ENCODE measurements at regions not wholly inside any gene's neighbourhood (a gene's known extent, or its start where the extent isn't known, plus 50 kb on each side); places are given as distances from the start of the nearest gene placed in this dataset.

- H3K9me3 Mint-ChIP-seq (ENCODE audit: low read depth): peaks cover 4% of the 10 kb centered on the region
- H3K27me3 Mint-ChIP-seq: no peaks in the 10 kb centered on the region
- ATAC-seq (no peak), DNase-seq (no peak)
- ChIA-PET POLR2A (interaction anchor here (0.7 kb wide), 1 partner anchor 20 kb away, joined by 3 read pairs; no protein-coding TSS in a partner anchor), CTCF (interaction anchor here (1.1 kb wide), 1 partner anchor 8 kb away, joined by 3 read pairs; no protein-coding TSS in a partner anchor)
- H3K27ac Mint-ChIP-seq: no peak overlapping the region
- H3K4me1 Mint-ChIP-seq: no peaks in the 10 kb centered on the region
- intact Hi-C loops (cut with DNase I, micrococcal nuclease): no loop called here
- H3K4me3 Mint-ChIP-seq: no peak overlapping the region
- H3K36me3 Mint-ChIP-seq (ENCODE audit: low read depth): no peaks in the 10 kb centered on the region
These were observed 561.0 kb downstream of the TBC1D4 start for GRCh38 chr13:74920920-74921319.

GRCh38 chr13:74920361-74920760, 561.6 kb downstream of the TBC1D4 start:
- no peak overlapping the region for H3K27ac Mint-ChIP-seq
- ChIA-PET POLR2A (no interaction called here), CTCF (interaction anchor here (1.1 kb wide), 1 partner anchor 9 kb away, joined by 3 read pairs; no protein-coding TSS in a partner anchor)
- no peak for DNase-seq
- intact Hi-C loops (cut with DNase I, micrococcal nuclease): no loop called here
- H3K4me1 Mint-ChIP-seq: no peaks in the 10 kb centered on the region
- H3K36me3 Mint-ChIP-seq (ENCODE audit: low read depth): no peaks in the 10 kb centered on the region
- no peaks in the 10 kb centered on the region for H3K27me3 Mint-ChIP-seq
- no peak for ATAC-seq
- H3K4me3 Mint-ChIP-seq: no peak overlapping the region
- H3K9me3 Mint-ChIP-seq (ENCODE audit: low read depth): peaks cover 4% of the 10 kb centered on the region

- Mint-ChIP-seq H3K4me3 (no peak overlapping the region), H3K27ac (no peak overlapping the region), H3K9me3 (ENCODE audit: low read depth) (peaks cover 4% of the 10 kb centered on the region), H3K36me3 (ENCODE audit: low read depth) (no peaks in the 10 kb centered on the region), H3K4me1 (no peaks in the 10 kb centered on the region), H3K27me3 (no peaks in the 10 kb centered on the region)
- DNase-seq (no peak), ATAC-seq (no peak)
- intact Hi-C loops (cut with DNase I, micrococcal nuclease): no loop called here
- ChIA-PET POLR2A (no interaction called here), CTCF (interaction anchor here (1.1 kb wide), 1 partner anchor 9 kb away, joined by 3 read pairs; no protein-coding TSS in a partner anchor)
These were observed 562.1 kb downstream of the TBC1D4 start for GRCh38 chr13:74919914-74920313.

GRCh38 chr13:74912898-74913297, 569.1 kb downstream of the TBC1D4 start:
- DNase-seq: no peak
- no peak for ATAC-seq
- H3K27me3 Mint-ChIP-seq: peaks cover 4% of the 10 kb centered on the region
- no peak overlapping the region for H3K4me3 Mint-ChIP-seq
- no peaks in the 10 kb centered on the region for H3K9me3 Mint-ChIP-seq (ENCODE audit: low read depth)
- CTCF ChIA-PET: no interaction called here
- no peak overlapping the region for H3K27ac Mint-ChIP-seq
- H3K4me1 Mint-ChIP-seq: no peaks in the 10 kb centered on the region
- intact Hi-C loops (cut with DNase I, micrococcal nuclease): no loop called here
- POLR2A ChIA-PET: no interaction called here
- H3K36me3 Mint-ChIP-seq (ENCODE audit: low read depth): no peaks in the 10 kb centered on the region

GRCh38 chr13:74910415-74910814, 571.6 kb downstream of the TBC1D4 start:
- ChIA-PET POLR2A (no interaction called here), CTCF (interaction anchor here (0.6 to 0.8 kb wide), 2 partner anchors 135 to 447 kb away, joined by 3 to 5 read pairs; no protein-coding TSS in a partner anchor)
- Mint-ChIP-seq H3K27ac (no peak overlapping the region), H3K4me3 (no peak overlapping the region), H3K36me3 (ENCODE audit: low read depth) (no peaks in the 10 kb centered on the region), H3K4me1 (no peaks in the 10 kb centered on the region), H3K9me3 (ENCODE audit: low read depth) (no peaks in the 10 kb centered on the region), H3K27me3 (peaks cover 6% of the 10 kb centered on the region)
- ATAC-seq (no peak), DNase-seq (no peak)
- intact Hi-C loops (cut with DNase I, micrococcal nuclease): no loop called here

GRCh38 chr13:74907788-74908187, 574.2 kb downstream of the TBC1D4 start:
- peaks cover 6% of the 10 kb centered on the region for H3K27me3 Mint-ChIP-seq
- no peaks in the 10 kb centered on the region for H3K36me3 Mint-ChIP-seq (ENCODE audit: low read depth)
- DNase-seq (no peak), ATAC-seq (no peak)
- H3K27ac Mint-ChIP-seq: no peak overlapping the region
- ChIA-PET CTCF (no interaction called here), POLR2A (interaction anchor here (0.5 kb wide), 1 partner anchor 1833 kb away, joined by 15 read pairs; no protein-coding TSS in a partner anchor)
- H3K9me3 Mint-ChIP-seq (ENCODE audit: low read depth): no peaks in the 10 kb centered on the region
- intact Hi-C loops (cut with DNase I, micrococcal nuclease): no loop called here
- H3K4me1 Mint-ChIP-seq: no peaks in the 10 kb centered on the region
- no peak overlapping the region for H3K4me3 Mint-ChIP-seq

- H3K4me1 Mint-ChIP-seq: no peaks in the 10 kb centered on the region
- DNase-seq (no peak), ATAC-seq (no peak)
- intact Hi-C loops (cut with DNase I, micrococcal nuclease): no loop called here
- ChIA-PET CTCF (no interaction called here), POLR2A (no interaction called here)
- no peaks in the 10 kb centered on the region for H3K36me3 Mint-ChIP-seq (ENCODE audit: low read depth)
- no peak overlapping the region for H3K27ac Mint-ChIP-seq
- H3K27me3 Mint-ChIP-seq: peaks cover 8% of the 10 kb centered on the region
- H3K4me3 Mint-ChIP-seq: no peak overlapping the region
- H3K9me3 Mint-ChIP-seq (ENCODE audit: low read depth): no peaks in the 10 kb centered on the region
These were observed 577.4 kb downstream of the TBC1D4 start for GRCh38 chr13:74904556-74904955.

- intact Hi-C loops (cut with DNase I, micrococcal nuclease): no loop called here
- H3K4me1 Mint-ChIP-seq: no peaks in the 10 kb centered on the region
These were observed 586.8 kb downstream of the TBC1D4 start for GRCh38 chr13:74895042-74895796.

GRCh38 chr13:74892096-74892495, 589.9 kb downstream of the TBC1D4 start:
- Mint-ChIP-seq H3K27me3 (peaks cover 7% of the 10 kb centered on the region), H3K4me1 (no peaks in the 10 kb centered on the region), H3K4me3 (no peak overlapping the region), H3K9me3 (ENCODE audit: low read depth) (no peaks in the 10 kb centered on the region), H3K27ac (no peak overlapping the region), H3K36me3 (ENCODE audit: low read depth) (no peaks in the 10 kb centered on the region)
- CTCF ChIA-PET: no interaction called here
- no peak for DNase-seq
- no peak for ATAC-seq
- intact Hi-C loops (cut with DNase I, micrococcal nuclease): no loop called here
- POLR2A ChIA-PET: no interaction called here

More at GRCh38 chr13:74895042-74895796, 586.8 kb downstream of the TBC1D4 start:
- H3K4me3 Mint-ChIP-seq: no peak overlapping the region
- ChIA-PET POLR2A (interaction anchor here (0.6 kb wide), 1 partner anchor 427 kb away, joined by 3 read pairs; no protein-coding TSS in a partner anchor), CTCF (interaction anchor here (0.9 to 1.1 kb wide), 2 partner anchors 14 to 270 kb away, joined by 3 read pairs; no protein-coding TSS in a partner anchor)
- no peaks in the 10 kb centered on the region for H3K9me3 Mint-ChIP-seq (ENCODE audit: low read depth)
- DNase-seq (no peak), ATAC-seq (no peak)
- no peaks in the 10 kb centered on the region for H3K36me3 Mint-ChIP-seq (ENCODE audit: low read depth)
- H3K27ac Mint-ChIP-seq: no peak overlapping the region
- peaks cover 8% of the 10 kb centered on the region for H3K27me3 Mint-ChIP-seq

GRCh38 chr13:74891610-74892009, 590.4 kb downstream of the TBC1D4 start:
- ATAC-seq (no peak), DNase-seq (no peak)
- no peak overlapping the region for H3K4me3 Mint-ChIP-seq
- intact Hi-C loops (cut with DNase I, micrococcal nuclease): no loop called here
- POLR2A ChIA-PET: no interaction called here
- no peaks in the 10 kb centered on the region for H3K36me3 Mint-ChIP-seq (ENCODE audit: low read depth)
- H3K27ac Mint-ChIP-seq: no peak overlapping the region
- no peaks in the 10 kb centered on the region for H3K9me3 Mint-ChIP-seq (ENCODE audit: low read depth)
- no peaks in the 10 kb centered on the region for H3K4me1 Mint-ChIP-seq
- CTCF ChIA-PET: no interaction called here
- peaks cover 4% of the 10 kb centered on the region for H3K27me3 Mint-ChIP-seq

GRCh38 chr13:74889321-74889720, 592.6 kb downstream of the TBC1D4 start:
- DNase-seq (no peak), ATAC-seq (no peak)
- H3K27ac Mint-ChIP-seq: no peak overlapping the region
- no peaks in the 10 kb centered on the region for H3K4me1 Mint-ChIP-seq
- intact Hi-C loops (cut with DNase I, micrococcal nuclease): no loop called here
- H3K36me3 Mint-ChIP-seq (ENCODE audit: low read depth): no peaks in the 10 kb centered on the region
- H3K4me3 Mint-ChIP-seq: no peak overlapping the region
- ChIA-PET CTCF (no interaction called here), POLR2A (no interaction called here)
- no peaks in the 10 kb centered on the region for H3K9me3 Mint-ChIP-seq (ENCODE audit: low read depth)
- peaks cover 4% of the 10 kb centered on the region for H3K27me3 Mint-ChIP-seq

GRCh38 chr13:74886502-74886901, 595.5 kb downstream of the TBC1D4 start:
- no peak overlapping the region for H3K27ac Mint-ChIP-seq
- ChIA-PET CTCF (no interaction called here), POLR2A (no interaction called here)
- ATAC-seq (no peak), DNase-seq (no peak)
- H3K27me3 Mint-ChIP-seq: no peaks in the 10 kb centered on the region
- no peaks in the 10 kb centered on the region for H3K9me3 Mint-ChIP-seq (ENCODE audit: low read depth)
- no peak overlapping the region for H3K4me3 Mint-ChIP-seq
- H3K4me1 Mint-ChIP-seq: no peaks in the 10 kb centered on the region
- H3K36me3 Mint-ChIP-seq (ENCODE audit: low read depth): no peaks in the 10 kb centered on the region
- intact Hi-C loops (cut with DNase I, micrococcal nuclease): no loop called here

All from activated CD4-positive, alpha-beta T cell treated with anti-CD3 and anti-CD28 coated beads for 36 hours (primary cell).